Fibroblast of lung (primary cell): ENCODE measurements at regions not wholly inside any gene's neighbourhood (a gene's known extent, or its start where the extent isn't known, plus 50 kb on each side); places are given as distances from the start of the nearest gene placed in this dataset.

ENCODE experiments used
- DNase-seq, 2 donors: peaks; one replicate each; pipeline versions ENCODE4 v3.0.0 to v3.0.0-alpha.2; 2010; ENCODE audit warnings: low read depth in 2 of 2
- H2AFZ ChIP-seq: 2 replicates; pipeline ENCODE4 v1.5.1; 2012; ENCODE audit warnings: low read length, control low read depth, inconsistent platforms
- H3K27ac ChIP-seq: 2 replicates; pipeline ENCODE4 v1.5.1; 2011; ENCODE audit warnings: low read length, control low read depth; ENCODE audit not compliant: insufficient read depth
- H3K27me3 ChIP-seq: 2 replicates; pipeline ENCODE4 v1.5.1; 2011; ENCODE audit warnings: mild to moderate bottlenecking, low read length; ENCODE audit not compliant: control insufficient read depth, insufficient read depth
- H3K36me3 ChIP-seq: 2 replicates; pipeline ENCODE4 v1.5.1; 2011; ENCODE audit warnings: low read length; ENCODE audit not compliant: control insufficient read depth, insufficient read depth
- H3K4me1 ChIP-seq: 2 replicates; pipeline ENCODE4 v1.5.1; 2011; ENCODE audit warnings: low read length; ENCODE audit not compliant: control insufficient read depth, insufficient read depth; ENCODE audit errors: extremely low read depth
- H3K4me2 ChIP-seq: 2 replicates; pipeline ENCODE4 v1.5.1; 2011; ENCODE audit warnings: low read length, control low read depth; ENCODE audit not compliant: insufficient read depth; ENCODE audit errors: extremely low read depth
- H3K4me3 ChIP-seq, 4 experiments: fragments of 200-600 bp in 1 of 4; sonication (generic) in 1 of 4; replicated peaks in 1 of 4; 2 replicates each; pipeline ENCODE4 v1.5.1; 2011 to 2016; ENCODE audit warnings: low read length in 4 of 4, low read depth in 3 of 4, mild to moderate bottlenecking in 3 of 4, control low read depth in 2 of 4, inconsistent platforms in 1 of 4, mixed read lengths in 1 of 4; ENCODE audit not compliant: insufficient read depth in 1 of 4; ENCODE audit errors: control extremely low read depth in 1 of 4
- H3K79me2 ChIP-seq: 2 replicates; pipeline ENCODE4 v1.5.1; 2012; ENCODE audit warnings: mild to moderate bottlenecking, low read length, inconsistent platforms; ENCODE audit not compliant: control insufficient read depth, insufficient read depth
- H3K9ac ChIP-seq: 2 replicates; pipeline ENCODE4 v1.5.1; 2011; ENCODE audit warnings: mild to moderate bottlenecking, low read length, control low read depth; ENCODE audit not compliant: insufficient read depth
- H3K9me3 ChIP-seq: 2 replicates; pipeline ENCODE4 v1.5.1; 2012; ENCODE audit warnings: low read depth, low read length; ENCODE audit not compliant: control insufficient read depth, insufficient read depth
- H4K20me1 ChIP-seq: 2 replicates; pipeline ENCODE4 v1.5.1; 2011; ENCODE audit warnings: low read length; ENCODE audit not compliant: control insufficient read depth, insufficient read depth; ENCODE audit errors: extremely low read depth
- CTCF ChIP-seq, 2 donors: IDR thresholded peaks in 1 of 2; conservative IDR thresholded peaks in 1 of 2; 1 replicate in 1 of 2; 2 replicates in 1 of 2; pipeline ENCODE4 v1.5.1; 2011 to 2012; ENCODE audit warnings: low read length in 2 of 2, control low read depth in 1 of 2, inconsistent platforms in 1 of 2, low read depth in 1 of 2, mild to moderate bottlenecking in 1 of 2
- EZH2 ChIP-seq: IDR thresholded peaks from 2 replicates; pipeline ENCODE4 v1.5.1; 2012; ENCODE audit warnings: low read length, control low read depth, mild to moderate bottlenecking; ENCODE audit errors: missing control alignments

- Histone ChIP-seq H2AFZ (no peak overlapping the region), H3K27me3 (no peaks in the 10 kb centered on the region), H3K9ac (no peak overlapping the region), H4K20me1 (no peaks in the 10 kb centered on the region), H3K4me1 (no peaks in the 10 kb centered on the region), H3K79me2 (no peaks in the 10 kb centered on the region), H3K9me3 (no peaks in the 10 kb centered on the region), H3K4me3 (no peak overlapping the region), H3K36me3 (no peaks in the 10 kb centered on the region), H3K27ac (no peak overlapping the region), H3K4me2 (no peak overlapping the region)
- no peak for DNase-seq
- TF ChIP-seq CTCF (conservative IDR thresholded peaks at IDR 0.05 in 1 of 2, IDR thresholded peaks at IDR 0.05 in 1 of 2; ENCODE audit: low read depth in 1 of 2, low read length in 2 of 2) (no peak), EZH2 (no peak)
Observed at GRCh38 chr10:55160655-55161283, 359.7 kb upstream of the PCDH15 start.

GRCh38 chr10:55158633-55159032 lies 357.6 kb upstream of the PCDH15 start:
- H3K79me2 ChIP-seq: no peaks in the 10 kb centered on the region
- H3K9me3 ChIP-seq: no peaks in the 10 kb centered on the region
- no peak overlapping the region for H3K9ac ChIP-seq
- no peak overlapping the region for H3K27ac ChIP-seq
- H3K27me3 ChIP-seq: no peaks in the 10 kb centered on the region
- no peak for DNase-seq
- H2AFZ ChIP-seq: no peak overlapping the region
- H3K4me2 ChIP-seq: no peak overlapping the region
- H3K4me3 ChIP-seq: no peak overlapping the region
- no peaks in the 10 kb centered on the region for H3K36me3 ChIP-seq
- no peaks in the 10 kb centered on the region for H4K20me1 ChIP-seq
- H3K4me1 ChIP-seq: no peaks in the 10 kb centered on the region
- TF ChIP-seq EZH2 (no peak), CTCF (conservative IDR thresholded peaks at IDR 0.05 in 1 of 2, IDR thresholded peaks at IDR 0.05 in 1 of 2; ENCODE audit: low read depth in 1 of 2, low read length in 2 of 2) (no peak)

GRCh38 chr10:55146032-55146431 lies 345.0 kb upstream of the PCDH15 start:
- Histone ChIP-seq H3K36me3 (no peaks in the 10 kb centered on the region), H4K20me1 (no peaks in the 10 kb centered on the region), H3K4me2 (no peak overlapping the region), H3K9me3 (no peaks in the 10 kb centered on the region), H3K4me3 (no peak overlapping the region), H3K27ac (no peak overlapping the region), H3K4me1 (no peaks in the 10 kb centered on the region), H3K79me2 (no peaks in the 10 kb centered on the region), H2AFZ (no peak overlapping the region), H3K9ac (no peak overlapping the region), H3K27me3 (no peaks in the 10 kb centered on the region)
- TF ChIP-seq EZH2: no peak
- TF ChIP-seq CTCF (conservative IDR thresholded peaks at IDR 0.05 in 1 of 2, IDR thresholded peaks at IDR 0.05 in 1 of 2; ENCODE audit: low read depth in 1 of 2, low read length in 2 of 2): no peak
- peak; percentile 82 to 91 for DNase-seq
